ENCODE measurements at regions not wholly inside any gene's neighbourhood (a gene's known extent, or its start where the extent isn't known, plus 50 kb on each side); places are given as distances from the start of the nearest gene placed in this dataset.
A peak's percentile ranks its signal among the peaks of the same experiment; 100 is the strongest.

- no peak overlapping the region for H3K4me3 Mint-ChIP-seq
- intact Hi-C loops (cut with micrococcal nuclease), result loop anchor here (5.0 kb wide), 1 partner anchor 344 kb away; no protein-coding TSS in a partner anchor
- DNase-seq (ENCODE audit: low spot score), result no peak
- H3K9me3 Mint-ChIP-seq, result no peaks in the 10 kb centered on the region
- peaks cover 24% of the 10 kb centered on the region for H3K36me3 Mint-ChIP-seq (ENCODE audit: low read depth)
- H3K4me1 Mint-ChIP-seq (ENCODE audit: low read depth), result peaks cover 78% of the 10 kb centered on the region
- no peaks in the 10 kb centered on the region for H3K27me3 Mint-ChIP-seq (ENCODE audit: insufficient read depth)
- peak overlapping the region; percentile 27 for H3K27ac Mint-ChIP-seq
These were observed 501.2 kb downstream of the PCNX1 start for GRCh38 chr14:71408362-71409030.

- H3K4me1 Mint-ChIP-seq (ENCODE audit: low read depth), result peaks cover 62% of the 10 kb centered on the region
- intact Hi-C loops (cut with micrococcal nuclease), result loop anchor here (1.0 to 2.0 kb wide), 9 partner anchors 7 to 268 kb away; partner anchors contain the start of gene SIPA1L1
- H3K27ac Mint-ChIP-seq, result peak overlapping the region; percentile 84
- H3K4me3 Mint-ChIP-seq, result no peak overlapping the region
- H3K27me3 Mint-ChIP-seq (ENCODE audit: insufficient read depth), result no peaks in the 10 kb centered on the region
- no peaks in the 10 kb centered on the region for H3K9me3 Mint-ChIP-seq
- no peak for DNase-seq (ENCODE audit: low spot score)
- peaks cover 22% of the 10 kb centered on the region for H3K36me3 Mint-ChIP-seq (ENCODE audit: low read depth)
These were observed 503.5 kb downstream of the PCNX1 start for GRCh38 chr14:71410578-71411284.

DNA sequence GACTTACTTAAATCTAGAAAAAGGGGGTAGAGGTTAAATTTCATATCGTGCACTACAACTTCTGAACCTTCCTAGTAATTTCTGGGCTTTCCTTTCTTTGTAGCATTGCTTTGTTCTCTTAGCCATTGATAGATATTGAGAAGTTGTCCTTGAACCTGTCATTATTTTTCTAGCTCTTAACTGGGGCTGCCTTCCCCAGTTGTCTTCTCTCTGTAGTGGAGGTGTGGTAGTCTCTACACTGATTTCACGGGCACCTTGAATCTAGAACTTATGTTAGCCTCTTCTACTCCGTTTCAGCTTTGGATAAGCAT lies 504.0 kb downstream of the PCNX1 start:
- intact Hi-C loops (cut with micrococcal nuclease), result loop anchor here (1.0 to 2.0 kb wide), 9 partner anchors 8 to 269 kb away; partner anchors contain the start of gene SIPA1L1
- Mint-ChIP-seq H3K4me1 (ENCODE audit: low read depth) (peaks cover 60% of the 10 kb centered on the region), H3K4me3 (peak overlapping the region; percentile 19), H3K27ac (peak overlapping the region; percentile 84), H3K9me3 (no peaks in the 10 kb centered on the region), H3K36me3 (ENCODE audit: low read depth) (peaks cover 21% of the 10 kb centered on the region), H3K27me3 (ENCODE audit: insufficient read depth) (no peaks in the 10 kb centered on the region)
- no peak for DNase-seq (ENCODE audit: low spot score)

- DNase-seq (ENCODE audit: low spot score), result no peak
- peaks cover 24% of the 10 kb centered on the region for H3K36me3 Mint-ChIP-seq (ENCODE audit: low read depth)
- intact Hi-C loops (cut with micrococcal nuclease), result loop anchor here (1.0 to 2.0 kb wide), 9 partner anchors 8 to 269 kb away; partner anchors contain the start of gene SIPA1L1
These were observed 504.5 kb downstream of the PCNX1 start for GRCh38 chr14:71411738-71412137.

DNA sequence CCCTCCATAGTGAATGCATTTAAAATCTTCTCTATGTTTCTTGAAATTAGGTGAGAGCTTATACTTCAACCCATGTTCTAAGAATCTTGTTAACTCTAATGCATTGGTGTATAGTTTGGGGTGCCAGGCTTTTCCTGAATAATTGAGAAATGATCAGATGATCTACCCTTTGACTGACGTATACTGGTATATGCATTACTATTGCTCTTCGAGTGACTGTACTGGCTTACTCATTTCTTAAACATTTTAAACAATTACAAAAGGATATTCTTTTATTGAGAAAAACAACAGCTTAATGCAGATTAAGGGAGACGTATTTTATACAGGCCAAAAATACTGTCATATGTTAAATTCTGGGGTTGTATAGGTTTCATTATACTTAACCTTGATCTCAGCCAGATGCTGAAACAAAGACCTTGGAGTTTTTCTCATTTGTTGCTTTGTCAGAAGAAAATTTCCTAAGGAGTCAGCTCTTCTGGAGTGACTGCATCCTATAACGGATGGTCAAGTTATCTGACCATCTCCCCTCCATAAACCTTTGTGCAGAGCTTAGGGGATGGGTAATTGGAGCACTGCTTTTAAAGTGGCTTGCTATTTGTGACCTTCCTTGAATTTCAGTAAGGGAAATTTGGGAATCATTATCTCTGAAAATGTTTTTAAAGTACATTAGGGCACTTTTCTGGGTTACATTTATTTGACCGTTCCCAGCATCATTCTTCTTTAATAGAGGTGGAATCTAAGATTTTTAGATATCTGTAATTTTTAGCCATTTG lies 507.6 kb downstream of the PCNX1 start:
- peaks cover 40% of the 10 kb centered on the region for H3K4me1 Mint-ChIP-seq (ENCODE audit: low read depth)
- no peak overlapping the region for H3K4me3 Mint-ChIP-seq
- no peaks in the 10 kb centered on the region for H3K9me3 Mint-ChIP-seq
- H3K36me3 Mint-ChIP-seq (ENCODE audit: low read depth), result peaks cover 27% of the 10 kb centered on the region
- DNase-seq (ENCODE audit: low spot score), result no peak
- no peak overlapping the region for H3K27ac Mint-ChIP-seq
- intact Hi-C loops (cut with micrococcal nuclease), result no loop called here
- H3K27me3 Mint-ChIP-seq (ENCODE audit: insufficient read depth), result no peaks in the 10 kb centered on the region

More at GRCh38 chr14:71411738-71412137, 504.5 kb downstream of the PCNX1 start:
- H3K4me3 Mint-ChIP-seq, result peak overlapping the region; percentile 19
- no peaks in the 10 kb centered on the region for H3K27me3 Mint-ChIP-seq (ENCODE audit: insufficient read depth)
- peaks cover 64% of the 10 kb centered on the region for H3K4me1 Mint-ChIP-seq (ENCODE audit: low read depth)
- no peaks in the 10 kb centered on the region for H3K9me3 Mint-ChIP-seq
- H3K27ac Mint-ChIP-seq, result peak overlapping the region; percentile 84

DNA sequence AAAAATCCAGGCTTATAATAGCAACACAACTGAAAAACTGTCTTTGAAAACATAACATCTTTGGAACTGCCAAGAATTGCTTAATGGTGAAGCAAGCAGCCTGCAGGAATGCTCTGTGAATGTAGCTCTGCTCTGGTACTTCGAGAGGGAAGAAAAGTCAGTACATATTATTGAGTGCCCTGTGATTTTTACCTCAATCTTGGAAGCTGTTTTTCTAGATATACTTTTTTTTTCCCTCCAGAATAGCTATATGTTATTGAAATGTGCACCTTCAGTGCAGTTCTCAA lies 508.1 kb downstream of the PCNX1 start:
- Mint-ChIP-seq H3K4me3 (no peak overlapping the region), H3K9me3 (no peaks in the 10 kb centered on the region), H3K27ac (no peak overlapping the region), H3K27me3 (ENCODE audit: insufficient read depth) (no peaks in the 10 kb centered on the region), H3K4me1 (ENCODE audit: low read depth) (peaks cover 35% of the 10 kb centered on the region), H3K36me3 (ENCODE audit: low read depth) (peaks cover 24% of the 10 kb centered on the region)
- intact Hi-C loops (cut with micrococcal nuclease), result no loop called here
- DNase-seq (ENCODE audit: low spot score), result no peak

- no peak for DNase-seq (ENCODE audit: low spot score)
- H3K27ac Mint-ChIP-seq, result no peak overlapping the region
These were observed 509.1 kb downstream of the PCNX1 start for GRCh38 chr14:71416392-71416791.

DNA sequence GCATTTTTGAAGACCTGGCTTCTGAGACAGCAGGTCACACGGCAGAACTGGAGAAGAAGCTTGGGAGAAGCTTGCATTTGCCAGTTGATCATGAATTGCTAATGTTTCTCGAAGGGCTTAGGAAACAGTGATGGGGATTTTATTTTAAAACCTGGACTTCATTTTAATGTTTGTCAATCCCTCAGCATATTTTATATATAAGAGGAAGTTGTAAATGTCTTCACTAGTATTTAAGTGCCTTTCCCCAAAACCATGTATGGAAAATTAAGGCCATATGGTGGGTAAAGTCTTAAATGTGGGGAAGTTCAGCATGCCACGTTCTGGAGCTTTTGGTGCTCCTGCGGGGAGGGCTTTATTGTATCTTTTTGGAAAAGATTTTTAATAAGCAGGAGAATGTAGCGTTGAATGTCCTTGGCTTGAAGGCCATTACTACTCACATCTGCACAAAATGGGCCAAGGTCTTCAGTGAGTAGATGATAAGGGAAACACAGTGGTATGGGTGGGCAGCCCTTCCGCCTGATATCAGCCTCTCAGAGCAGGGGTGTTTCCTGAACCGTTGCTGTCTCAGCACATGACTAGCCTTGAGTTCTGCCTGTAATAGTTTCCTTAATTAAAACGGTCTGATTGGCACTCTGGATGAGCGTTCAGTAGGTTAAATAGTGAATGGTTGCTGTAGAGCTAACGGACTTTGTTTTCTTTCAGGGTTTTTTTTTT lies 511.4 kb downstream of the PCNX1 start:
- intact Hi-C loops (cut with micrococcal nuclease), result no loop called here
- Mint-ChIP-seq H3K27ac (peak overlapping the region; percentile 22), H3K27me3 (ENCODE audit: insufficient read depth) (no peaks in the 10 kb centered on the region), H3K9me3 (peaks cover 9% of the 10 kb centered on the region), H3K36me3 (ENCODE audit: low read depth) (peaks cover 31% of the 10 kb centered on the region), H3K4me3 (no peak overlapping the region), H3K4me1 (ENCODE audit: low read depth) (peaks cover 8% of the 10 kb centered on the region)
- DNase-seq (ENCODE audit: low spot score), result no peak

More at GRCh38 chr14:71416392-71416791, 509.1 kb downstream of the PCNX1 start:
- Mint-ChIP-seq H3K4me3 (no peak overlapping the region), H3K9me3 (no peaks in the 10 kb centered on the region), H3K4me1 (ENCODE audit: low read depth) (peaks cover 25% of the 10 kb centered on the region), H3K27me3 (ENCODE audit: insufficient read depth) (no peaks in the 10 kb centered on the region), H3K36me3 (ENCODE audit: low read depth) (peaks cover 25% of the 10 kb centered on the region)
- intact Hi-C loops (cut with micrococcal nuclease), result no loop called here

DNA sequence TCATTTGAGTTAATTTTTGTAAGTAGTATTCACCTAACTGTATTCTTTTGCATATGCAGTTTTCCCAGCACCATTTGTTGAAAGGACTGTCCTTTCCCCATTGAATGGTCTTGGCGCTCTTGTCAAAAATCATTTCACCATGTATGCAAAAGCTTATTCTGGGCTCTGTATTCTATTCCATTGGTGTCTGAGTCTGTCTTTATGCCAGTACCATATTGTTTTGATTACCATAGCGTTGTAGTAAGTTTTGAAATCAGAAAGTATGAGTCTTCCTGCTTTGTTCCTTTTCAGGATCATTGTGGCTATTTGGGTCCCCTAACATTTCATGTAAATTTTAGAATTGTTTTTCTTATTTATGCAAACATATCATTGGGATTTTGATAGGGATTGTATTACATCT lies 508.7 kb upstream of the RGS6 start:
- DNase-seq (ENCODE audit: low spot score), result no peak
- H3K36me3 Mint-ChIP-seq (ENCODE audit: low read depth), result peaks cover 46% of the 10 kb centered on the region
- H3K9me3 Mint-ChIP-seq, result peaks cover 40% of the 10 kb centered on the region
- no peak overlapping the region for H3K4me3 Mint-ChIP-seq
- H3K4me1 Mint-ChIP-seq (ENCODE audit: low read depth), result peaks cover 22% of the 10 kb centered on the region
- H3K27me3 Mint-ChIP-seq (ENCODE audit: insufficient read depth), result no peaks in the 10 kb centered on the region
- intact Hi-C loops (cut with micrococcal nuclease), result no loop called here
- H3K27ac Mint-ChIP-seq, result no peak overlapping the region

DNA sequence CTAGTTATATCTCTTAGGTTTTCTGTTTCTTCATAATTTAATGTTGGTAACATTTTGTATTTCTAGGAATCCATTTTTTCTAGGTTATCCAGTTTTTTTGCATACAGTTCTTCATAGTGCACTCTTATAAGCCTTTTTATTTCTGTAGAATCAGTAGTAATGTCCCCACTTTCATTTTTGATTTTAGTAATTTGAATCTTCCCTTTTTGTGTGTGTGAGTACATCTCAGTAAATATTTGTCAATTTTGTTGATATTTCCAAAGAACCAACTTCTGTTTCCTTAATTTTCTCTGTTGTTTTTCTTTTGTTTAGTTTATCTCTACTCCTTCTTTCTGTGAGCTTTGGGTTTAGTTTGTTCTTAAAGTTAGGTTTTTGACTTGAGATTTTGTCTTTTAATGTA lies 507.3 kb upstream of the RGS6 start:
- Mint-ChIP-seq H3K27ac (peak overlapping the region; percentile 55), H3K9me3 (peaks cover 40% of the 10 kb centered on the region), H3K4me1 (ENCODE audit: low read depth) (peaks cover 29% of the 10 kb centered on the region), H3K27me3 (ENCODE audit: insufficient read depth) (no peaks in the 10 kb centered on the region), H3K4me3 (no peak overlapping the region), H3K36me3 (ENCODE audit: low read depth) (peaks cover 44% of the 10 kb centered on the region)
- intact Hi-C loops (cut with micrococcal nuclease), result loop anchor here (2.0 kb wide), 1 partner anchor 14 kb away; no protein-coding TSS in a partner anchor
- DNase-seq (ENCODE audit: low spot score), result no peak

GRCh38 chr14:71426001-71426400 lies 506.2 kb upstream of the RGS6 start:
- H3K4me1 Mint-ChIP-seq (ENCODE audit: low read depth), result peaks cover 37% of the 10 kb centered on the region
- H3K4me3 Mint-ChIP-seq, result no peak overlapping the region
- no peak overlapping the region for H3K27ac Mint-ChIP-seq
- intact Hi-C loops (cut with micrococcal nuclease), result no loop called here
- no peak for DNase-seq (ENCODE audit: low spot score)
- H3K9me3 Mint-ChIP-seq, result peaks cover 40% of the 10 kb centered on the region
- peaks cover 43% of the 10 kb centered on the region for H3K36me3 Mint-ChIP-seq (ENCODE audit: low read depth)
- H3K27me3 Mint-ChIP-seq (ENCODE audit: insufficient read depth), result no peaks in the 10 kb centered on the region

- Mint-ChIP-seq H3K27ac (no peak overlapping the region), H3K4me3 (no peak overlapping the region), H3K36me3 (ENCODE audit: low read depth) (peaks cover 27% of the 10 kb centered on the region), H3K4me1 (ENCODE audit: low read depth) (peaks cover 22% of the 10 kb centered on the region), H3K9me3 (peaks cover 21% of the 10 kb centered on the region), H3K27me3 (ENCODE audit: insufficient read depth) (no peaks in the 10 kb centered on the region)
- intact Hi-C loops (cut with micrococcal nuclease), result no loop called here
- no peak for DNase-seq (ENCODE audit: low spot score)
These were observed 502.3 kb upstream of the RGS6 start for GRCh38 chr14:71429902-71430301.

Measured in activated T-helper 1 cell treated with anti-CD3 and anti-CD28 coated beads, Interleukin-12 subunit alpha, Interleukin-12 subunit beta, Interleukin-2, Interleukin-4 antibody, amounts not matched to agents 30 ng/mL and 10 ng/mL and 1 ng/mL, durations not matched to agents 14 hours and 24 hours and 36 hours (primary cell).